Neural cell (in vitro differentiated cells): ENCODE measurements at regions not wholly inside any gene's neighbourhood (a gene's known extent, or its start where the extent isn't known, plus 50 kb on each side); places are given as distances from the start of the nearest gene placed in this dataset.

Experiments
- H2AFZ ChIP-seq: fragments of 200-600, 300-800 bp; sonication (generic), shearing (Covaris generic); 2 replicates; pipeline ENCODE4 v1.6.0; 2014; ENCODE audit warnings: low read depth, mild to moderate bottlenecking, antibody characterized with exemption, low read length, moderate library complexity
- H3F3A ChIP-seq: fragments of 200-600 bp; shearing (Covaris generic); 2 replicates; pipeline ENCODE4 v1.6.1; 2016; ENCODE audit warnings: mild to moderate bottlenecking, moderate library complexity, mixed read lengths, antibody characterized with exemption, low read length; ENCODE audit not compliant: insufficient read depth, poor library complexity, severe bottlenecking
- H3K27ac ChIP-seq: fragments of 200-600, 300-800 bp; sonication (generic), shearing (Covaris generic); 2 replicates; pipeline ENCODE4 v1.5.1; 2014; ENCODE audit warnings: mild to moderate bottlenecking, low read length, moderate library complexity
- H3K27me3 ChIP-seq: fragments of 300-800, 200-600 bp; sonication (generic), shearing (Covaris generic); 2 replicates; pipeline ENCODE4 v1.6.0; 2014; ENCODE audit warnings: mild to moderate bottlenecking, low read depth, low read length, moderate library complexity; ENCODE audit not compliant: insufficient read depth
- H3K36me3 ChIP-seq: fragments of 300-800, 200-600 bp; sonication (generic), shearing (Covaris generic); 2 replicates; pipeline ENCODE4 v1.5.1; 2014; ENCODE audit warnings: mild to moderate bottlenecking, antibody characterized with exemption, low read length, moderate library complexity; ENCODE audit not compliant: insufficient read depth
- H3K4me2 ChIP-seq: fragments of 300-800, 200-600 bp; sonication (generic), shearing (Covaris generic); 2 replicates; pipeline ENCODE4 v1.6.0; 2014; ENCODE audit warnings: mild to moderate bottlenecking, low read length
- H3K4me3 ChIP-seq: fragments of 300-800, 200-600 bp; sonication (generic), shearing (Covaris generic); 2 replicates; pipeline ENCODE4 v1.5.1; 2014; ENCODE audit warnings: mild to moderate bottlenecking, low read length, moderate library complexity
- H3K79me2 ChIP-seq: fragments of 200-600 bp; shearing (Covaris generic); replicated peaks from 2 replicates; pipeline ENCODE4 v1.6.0; 2014; ENCODE audit warnings: mild to moderate bottlenecking, low read length, moderate library complexity; ENCODE audit not compliant: insufficient read depth
- H3K9ac ChIP-seq: fragments of 300-800, 200-600 bp; sonication (generic), shearing (Covaris generic); 2 replicates; pipeline ENCODE4 v1.6.1; 2016; ENCODE audit warnings: mild to moderate bottlenecking, low read length, mixed read lengths
- H3K9me2 ChIP-seq: fragments of 200-600 bp; shearing (Covaris generic); 2 replicates; pipeline ENCODE4 v1.6.1; 2016; ENCODE audit warnings: mild to moderate bottlenecking, low read length, mixed read lengths; ENCODE audit not compliant: insufficient read depth
- H3K9me3 ChIP-seq: fragments of 200-600, 300-800 bp; sonication (generic), shearing (Covaris generic); 2 replicates; pipeline ENCODE4 v1.6.1; 2016; ENCODE audit warnings: mild to moderate bottlenecking, mixed run types, low read length, moderate library complexity, mixed read lengths
- H4K20me1 ChIP-seq: fragments of 200-600 bp; shearing (Covaris generic); 2 replicates; pipeline ENCODE4 v1.6.1; 2016; ENCODE audit warnings: mild to moderate bottlenecking, mixed run types; ENCODE audit not compliant: insufficient read depth
- EP300 ChIP-seq: fragments of 450-650 bp; conservative IDR thresholded peaks from 2 replicates; pipeline ENCODE4 v1.6.1; 2014; ENCODE audit warnings: antibody characterized with exemption, mild to moderate bottlenecking, moderate library complexity; ENCODE audit not compliant: poor library complexity, severe bottlenecking
- EZH2 ChIP-seq: fragments of 200-600, 300-800 bp; shearing (Covaris generic), sonication (generic); IDR thresholded peaks from 2 replicates; pipeline ENCODE4 v1.6.1; 2014; ENCODE audit warnings: antibody characterized with exemption, low read length, borderline replicate concordance, mild to moderate bottlenecking; ENCODE audit not compliant: insufficient read depth, poor library complexity, severe bottlenecking
- MXI1 ChIP-seq: fragments of 450-650 bp; conservative IDR thresholded peaks from 2 replicates; pipeline ENCODE4 v1.6.1; 2014; ENCODE audit warnings: antibody characterized with exemption, mild to moderate bottlenecking; ENCODE audit not compliant: poor library complexity, severe bottlenecking
- POLR2AphosphoS5 ChIP-seq: IDR thresholded peaks from 2 replicates; pipeline ENCODE4 v1.6.1; 2012
- RAD21 ChIP-seq: fragments of 450-650 bp; conservative IDR thresholded peaks from 2 replicates; pipeline ENCODE4 v1.6.1; 2014; ENCODE audit warnings: antibody characterized with exemption, mild to moderate bottlenecking, moderate library complexity
- SMC3 ChIP-seq: fragments of 450-650 bp; conservative IDR thresholded peaks from 2 replicates; pipeline ENCODE4 v1.6.1; 2014; ENCODE audit warnings: antibody characterized with exemption, mild to moderate bottlenecking, moderate library complexity; ENCODE audit not compliant: poor library complexity
- TAF1 ChIP-seq: IDR thresholded peaks from 2 replicates; pipeline ENCODE4 v1.6.1; 2012; ENCODE audit warnings: low read depth
- TF ChIP-seq, protein P1 (sequence below): IDR thresholded peaks from 2 replicates; pipeline ENCODE4 v1.6.1; 2012; ENCODE audit warnings: borderline replicate concordance
- TF ChIP-seq, protein P2 (sequence below): fragments of 450-650 bp; IDR thresholded peaks from 2 replicates; pipeline ENCODE4 v1.5.1; 2014; ENCODE audit warnings: antibody characterized with exemption, mild to moderate bottlenecking, moderate library complexity; ENCODE audit not compliant: poor library complexity, severe bottlenecking

DNA sequence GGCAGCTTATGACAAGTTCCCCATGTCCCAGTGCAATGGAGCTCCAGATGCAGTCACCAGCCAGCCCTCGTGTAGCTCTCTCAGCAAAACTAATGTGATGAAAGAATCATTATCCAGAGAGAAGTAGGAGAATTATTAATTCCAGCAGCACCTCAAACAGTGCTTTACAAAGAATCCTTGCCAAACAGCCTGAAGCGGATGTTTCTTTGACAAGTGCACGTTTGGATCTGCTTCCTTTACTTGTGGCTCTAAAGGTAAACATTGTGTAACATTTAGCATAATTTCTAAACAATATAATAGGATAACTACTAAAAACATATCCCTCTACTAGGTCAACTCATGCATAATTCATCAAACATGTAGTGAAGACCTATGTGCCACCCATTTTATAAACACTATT lies 197.0 kb downstream of the FAM181B start:
- no peaks in the 10 kb centered on the region for H3K79me2 ChIP-seq
- H3K27ac ChIP-seq = no peak overlapping the region
- TF ChIP-seq EZH2 (no peak), MXI1 (no peak), POLR2AphosphoS5 (no peak), EP300 (no peak), RAD21 (no peak)
- TF ChIP-seq, protein P1, sequence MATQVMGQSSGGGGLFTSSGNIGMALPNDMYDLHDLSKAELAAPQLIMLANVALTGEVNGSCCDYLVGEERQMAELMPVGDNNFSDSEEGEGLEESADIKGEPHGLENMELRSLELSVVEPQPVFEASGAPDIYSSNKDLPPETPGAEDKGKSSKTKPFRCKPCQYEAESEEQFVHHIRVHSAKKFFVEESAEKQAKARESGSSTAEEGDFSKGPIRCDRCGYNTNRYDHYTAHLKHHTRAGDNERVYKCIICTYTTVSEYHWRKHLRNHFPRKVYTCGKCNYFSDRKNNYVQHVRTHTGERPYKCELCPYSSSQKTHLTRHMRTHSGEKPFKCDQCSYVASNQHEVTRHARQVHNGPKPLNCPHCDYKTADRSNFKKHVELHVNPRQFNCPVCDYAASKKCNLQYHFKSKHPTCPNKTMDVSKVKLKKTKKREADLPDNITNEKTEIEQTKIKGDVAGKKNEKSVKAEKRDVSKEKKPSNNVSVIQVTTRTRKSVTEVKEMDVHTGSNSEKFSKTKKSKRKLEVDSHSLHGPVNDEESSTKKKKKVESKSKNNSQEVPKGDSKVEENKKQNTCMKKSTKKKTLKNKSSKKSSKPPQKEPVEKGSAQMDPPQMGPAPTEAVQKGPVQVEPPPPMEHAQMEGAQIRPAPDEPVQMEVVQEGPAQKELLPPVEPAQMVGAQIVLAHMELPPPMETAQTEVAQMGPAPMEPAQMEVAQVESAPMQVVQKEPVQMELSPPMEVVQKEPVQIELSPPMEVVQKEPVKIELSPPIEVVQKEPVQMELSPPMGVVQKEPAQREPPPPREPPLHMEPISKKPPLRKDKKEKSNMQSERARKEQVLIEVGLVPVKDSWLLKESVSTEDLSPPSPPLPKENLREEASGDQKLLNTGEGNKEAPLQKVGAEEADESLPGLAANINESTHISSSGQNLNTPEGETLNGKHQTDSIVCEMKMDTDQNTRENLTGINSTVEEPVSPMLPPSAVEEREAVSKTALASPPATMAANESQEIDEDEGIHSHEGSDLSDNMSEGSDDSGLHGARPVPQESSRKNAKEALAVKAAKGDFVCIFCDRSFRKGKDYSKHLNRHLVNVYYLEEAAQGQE = no peak
- TF ChIP-seq, protein P2, sequence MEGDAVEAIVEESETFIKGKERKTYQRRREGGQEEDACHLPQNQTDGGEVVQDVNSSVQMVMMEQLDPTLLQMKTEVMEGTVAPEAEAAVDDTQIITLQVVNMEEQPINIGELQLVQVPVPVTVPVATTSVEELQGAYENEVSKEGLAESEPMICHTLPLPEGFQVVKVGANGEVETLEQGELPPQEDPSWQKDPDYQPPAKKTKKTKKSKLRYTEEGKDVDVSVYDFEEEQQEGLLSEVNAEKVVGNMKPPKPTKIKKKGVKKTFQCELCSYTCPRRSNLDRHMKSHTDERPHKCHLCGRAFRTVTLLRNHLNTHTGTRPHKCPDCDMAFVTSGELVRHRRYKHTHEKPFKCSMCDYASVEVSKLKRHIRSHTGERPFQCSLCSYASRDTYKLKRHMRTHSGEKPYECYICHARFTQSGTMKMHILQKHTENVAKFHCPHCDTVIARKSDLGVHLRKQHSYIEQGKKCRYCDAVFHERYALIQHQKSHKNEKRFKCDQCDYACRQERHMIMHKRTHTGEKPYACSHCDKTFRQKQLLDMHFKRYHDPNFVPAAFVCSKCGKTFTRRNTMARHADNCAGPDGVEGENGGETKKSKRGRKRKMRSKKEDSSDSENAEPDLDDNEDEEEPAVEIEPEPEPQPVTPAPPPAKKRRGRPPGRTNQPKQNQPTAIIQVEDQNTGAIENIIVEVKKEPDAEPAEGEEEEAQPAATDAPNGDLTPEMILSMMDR = no peak
- H4K20me1 ChIP-seq = no peaks in the 10 kb centered on the region
- no peaks in the 10 kb centered on the region for H3K9me3 ChIP-seq
- H3K9me2 ChIP-seq = no peaks in the 10 kb centered on the region
- H3K9ac ChIP-seq = no peak overlapping the region
- H3K4me3 ChIP-seq = no peak overlapping the region
- H3K36me3 ChIP-seq = no peaks in the 10 kb centered on the region
- no peaks in the 10 kb centered on the region for H3K27me3 ChIP-seq
- H3F3A ChIP-seq = no peaks in the 10 kb centered on the region
- no peak overlapping the region for H3K4me2 ChIP-seq
- no peak overlapping the region for H2AFZ ChIP-seq

DNA sequence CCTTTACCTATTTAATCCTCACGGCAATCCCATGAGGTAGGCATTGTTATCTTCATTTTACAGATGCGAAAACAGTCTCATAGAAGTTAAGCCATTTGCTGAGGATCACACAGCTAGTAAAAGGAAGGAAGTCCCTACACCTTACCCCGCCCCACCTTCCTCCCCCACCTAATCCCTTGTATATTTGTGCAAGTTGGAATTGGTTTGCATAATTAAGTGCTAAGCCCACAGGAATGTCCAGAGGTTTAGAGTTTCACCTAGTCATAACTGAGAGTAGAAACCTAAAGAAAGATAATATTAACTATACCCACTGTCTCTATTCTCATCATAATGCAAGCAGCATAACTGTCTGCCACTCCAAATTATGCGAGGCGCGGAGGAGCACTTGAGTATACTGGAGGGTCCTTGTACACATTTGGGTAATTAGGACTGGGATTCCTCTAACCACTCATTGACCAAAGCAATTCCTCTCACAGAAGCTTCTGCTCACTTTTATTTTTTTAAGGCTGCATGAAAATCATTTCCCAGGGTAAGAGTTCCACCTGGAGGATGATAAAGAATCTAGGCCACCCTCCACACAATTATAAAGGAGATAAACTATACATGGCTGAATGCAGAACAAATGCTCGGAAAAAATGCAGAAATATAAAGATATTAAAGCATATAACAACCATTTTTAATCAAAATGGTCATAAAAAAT lies 199.9 kb downstream of the FAM181B start:
- H3K27me3 ChIP-seq = no peaks in the 10 kb centered on the region
- no peaks in the 10 kb centered on the region for H4K20me1 ChIP-seq
- no peaks in the 10 kb centered on the region for H3K9me3 ChIP-seq
- H2AFZ ChIP-seq = no peak overlapping the region
- no peaks in the 10 kb centered on the region for H3K79me2 ChIP-seq
- H3F3A ChIP-seq = no peaks in the 10 kb centered on the region
- no peak overlapping the region for H3K4me3 ChIP-seq
- no peaks in the 10 kb centered on the region for H3K9me2 ChIP-seq
- TF ChIP-seq EP300 (no peak), POLR2AphosphoS5 (no peak), SMC3 (peak; percentile 54), RAD21 (peak; percentile 65), EZH2 (no peak), TAF1 (no peak), MXI1 (no peak)
- TF ChIP-seq, protein P1 = no peak
- TF ChIP-seq, protein P2 = peak; percentile 49
- no peak overlapping the region for H3K9ac ChIP-seq
- H3K36me3 ChIP-seq = no peaks in the 10 kb centered on the region
- H3K27ac ChIP-seq = no peak overlapping the region
- H3K4me2 ChIP-seq = no peak overlapping the region
